GM12878 (cell line): ENCODE measurements at regions not wholly inside any gene's neighbourhood (a gene's known extent, or its start where the extent isn't known, plus 50 kb on each side); places are given as distances from the start of the nearest gene placed in this dataset.

ENCODE experiments used
- CBX3 ChIP-seq: fragments of 200-600 bp; sonication (generic); IDR thresholded peaks from 2 replicates; pipeline ENCODE4 v1.6.1; 2016; ENCODE audit warnings: low read depth, borderline replicate concordance
- CTCF ChIP-seq, 3 experiments: IDR thresholded peaks in 2 of 3; conservative IDR thresholded peaks in 1 of 3; 2 replicates each; pipeline ENCODE4 v1.5.1; 2011; ENCODE audit warnings: low read depth in 3 of 3, low read length in 3 of 3, mild to moderate bottlenecking in 3 of 3, control low read depth in 2 of 3, moderate library complexity in 2 of 3, inconsistent platforms in 1 of 3, mixed read lengths in 1 of 3; ENCODE audit not compliant: control insufficient read depth in 2 of 3, insufficient read depth in 1 of 3; ENCODE audit errors: extremely low read depth in 1 of 3
- EZH2 ChIP-seq: IDR thresholded peaks from 2 replicates; pipeline ENCODE4 v1.6.1; 2012; ENCODE audit warnings: low read depth, mild to moderate bottlenecking, control low read depth, inconsistent platforms, low read length, borderline replicate concordance; ENCODE audit not compliant: control insufficient read depth
- RAD51 ChIP-seq: fragments of 450-650 bp; IDR thresholded peaks from 2 replicates; pipeline ENCODE4 v1.6.1; 2016; ENCODE audit warnings: moderate library complexity, mild to moderate bottlenecking, inconsistent platforms
- SMC3 ChIP-seq: IDR thresholded peaks from 2 replicates; pipeline ENCODE4 v1.6.1; 2011; ENCODE audit warnings: low read length, improper control_type of control experiment, borderline replicate concordance
- TAF1 ChIP-seq: IDR thresholded peaks from 2 replicates; pipeline ENCODE4 v1.6.1; 2011; ENCODE audit warnings: mild to moderate bottlenecking, low read depth, low read length, borderline replicate concordance
- TARDBP ChIP-seq: IDR thresholded peaks from 2 replicates; pipeline ENCODE4 v1.6.1; 2016; ENCODE audit warnings: borderline replicate concordance
- ZZZ3 ChIP-seq: IDR thresholded peaks from 2 replicates; pipeline ENCODE4 v1.6.1; 2011; ENCODE audit warnings: low read depth; ENCODE audit not compliant: control insufficient read depth, insufficient read length

GRCh38 chr9:119831309-119831708 lies 462.1 kb upstream of the BRINP1 start:
- TF ChIP-seq CTCF (IDR thresholded peaks at IDR 0.05 in 2 of 3, conservative IDR thresholded peaks at IDR 0.05 in 1 of 3; ENCODE audit: control insufficient read depth in 2 of 3, extremely low read depth in 1 of 3, insufficient read depth in 1 of 3, low read depth in 3 of 3, low read length in 3 of 3) (no peak), SMC3 (no peak), TARDBP (no peak), TAF1 (no peak), RAD51 (no peak), CBX3 (no peak), EZH2 (no peak), ZZZ3 (no peak)
